GM18861 (cell line): ENCODE measurements at regions not wholly inside any gene's neighbourhood (a gene's known extent, or its start where the extent isn't known, plus 50 kb on each side); places are given as distances from the start of the nearest gene placed in this dataset.
"Not testable (repeated sequence)": the region's sequence is repeated elsewhere in the genome, so short reads cannot be mapped to it uniquely, and the experiment has no call there.

Experiments
- ATAC-seq: cut with Tn5 transposase; IDR thresholded peaks from one replicate; pipeline ENCODE4 v1.9.1; 2021; ENCODE audit not compliant: unreplicated experiment

DNA sequence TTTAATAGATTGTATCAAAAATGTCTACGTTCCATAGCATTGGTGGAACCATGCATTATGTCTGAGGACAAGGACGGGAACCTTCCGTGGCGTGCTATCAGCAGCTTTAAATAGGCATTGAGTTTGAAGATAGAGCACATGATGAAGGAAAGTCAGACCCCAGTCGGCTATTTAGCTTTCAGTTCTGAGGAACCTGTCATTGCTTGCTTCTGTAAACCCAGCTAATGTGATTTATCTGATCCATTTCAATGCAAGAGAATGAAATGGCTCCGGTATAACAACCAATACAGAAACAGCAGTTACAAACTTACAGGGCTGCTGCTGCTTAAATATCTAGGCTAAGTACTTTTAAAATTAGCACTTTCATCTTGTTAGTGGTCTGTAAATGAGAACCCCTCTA is 503.3 kb downstream of the RNF144A start:
- no peak for ATAC-seq

DNA sequence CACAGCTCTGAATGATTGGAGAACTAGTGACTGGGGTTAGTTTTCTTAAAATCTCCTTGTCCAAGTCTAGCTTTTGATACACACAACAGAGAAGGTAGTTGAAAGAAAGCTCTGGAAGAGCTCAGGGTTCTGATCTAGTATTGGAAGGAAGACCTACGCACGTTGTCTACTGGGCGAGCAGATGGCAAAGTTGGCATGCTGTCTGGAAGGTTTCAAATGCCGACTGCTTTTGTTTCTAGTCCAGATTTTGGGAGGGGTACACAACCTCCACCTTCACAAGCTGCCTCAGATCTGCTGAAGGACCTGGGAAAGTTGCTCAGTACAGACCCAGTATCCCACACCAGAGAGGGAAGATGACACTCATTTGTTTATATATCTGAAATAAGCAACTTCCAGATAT is 507.3 kb downstream of the RNF144A start:
- ATAC-seq, result no peak

DNA sequence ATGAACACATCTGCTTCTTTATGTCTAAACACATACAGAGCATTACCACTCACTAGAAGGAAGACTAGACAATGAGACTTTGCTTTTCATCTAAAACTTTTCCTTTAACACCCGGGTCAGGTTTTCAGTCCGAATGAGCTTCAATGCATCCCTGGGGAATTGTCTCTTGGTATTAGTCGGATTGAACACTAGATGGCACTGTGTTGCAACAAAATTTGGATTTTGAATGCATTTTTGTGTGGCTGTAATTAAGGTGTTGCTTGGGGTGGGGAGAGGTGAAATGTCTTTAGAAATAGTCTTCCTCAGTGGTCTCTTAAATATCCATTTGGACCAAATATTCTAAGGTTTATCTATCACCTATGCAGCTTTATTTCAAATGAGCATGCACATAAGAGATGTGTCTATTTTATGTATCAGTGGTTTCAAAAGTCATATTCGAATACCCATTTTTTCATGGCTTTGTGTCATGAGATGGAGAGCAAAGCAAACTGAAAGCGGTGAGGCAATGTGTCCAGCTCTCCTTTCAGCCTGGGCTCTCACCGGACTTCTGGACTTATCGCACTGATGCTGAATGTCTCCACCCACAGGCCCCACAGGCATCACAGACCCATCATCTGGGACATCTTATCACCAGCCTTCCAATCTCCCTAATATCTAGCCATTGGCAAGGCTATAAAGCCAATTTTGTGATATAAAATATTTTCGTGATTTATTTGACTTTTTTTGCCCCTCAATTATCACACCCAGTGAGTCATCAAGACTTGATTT is 510.3 kb downstream of the RNF144A start:
- ATAC-seq, result no peak

DNA sequence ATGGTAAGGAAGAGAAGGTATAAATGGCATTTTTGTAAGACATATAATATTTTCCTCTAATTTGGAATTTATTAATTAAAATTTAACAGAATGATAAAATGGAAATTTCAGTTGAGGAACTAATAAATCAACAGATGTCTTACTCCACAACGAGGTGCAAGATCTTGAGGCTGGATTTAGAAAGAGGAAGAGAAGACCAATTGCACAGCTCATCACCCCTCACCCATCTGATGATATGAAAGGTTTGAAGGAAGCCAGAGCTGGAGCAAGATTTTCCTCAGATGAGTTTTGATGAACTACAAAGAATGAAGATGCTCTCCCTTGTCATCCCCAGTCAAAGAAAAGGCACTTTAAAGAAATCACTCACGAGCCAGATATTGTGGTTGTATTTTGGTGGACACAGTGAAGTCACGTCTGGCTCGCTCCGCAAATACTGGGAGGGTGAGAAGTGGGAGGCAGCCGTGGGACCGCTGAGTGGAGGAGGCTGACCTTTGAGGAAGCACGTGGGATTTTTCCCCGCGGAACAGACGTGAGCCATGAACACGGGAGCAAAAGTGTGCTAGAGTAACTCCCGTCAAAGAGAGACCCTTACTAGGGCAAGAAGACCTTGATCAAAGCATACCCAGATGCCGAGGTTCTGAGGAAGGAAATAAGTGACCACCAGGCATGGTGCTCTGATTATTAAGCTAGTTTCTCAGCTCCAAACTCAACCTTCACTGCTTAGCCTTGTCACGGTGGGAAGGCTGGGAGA is 511.4 kb downstream of the RNF144A start:
- ATAC-seq, result no peak

DNA sequence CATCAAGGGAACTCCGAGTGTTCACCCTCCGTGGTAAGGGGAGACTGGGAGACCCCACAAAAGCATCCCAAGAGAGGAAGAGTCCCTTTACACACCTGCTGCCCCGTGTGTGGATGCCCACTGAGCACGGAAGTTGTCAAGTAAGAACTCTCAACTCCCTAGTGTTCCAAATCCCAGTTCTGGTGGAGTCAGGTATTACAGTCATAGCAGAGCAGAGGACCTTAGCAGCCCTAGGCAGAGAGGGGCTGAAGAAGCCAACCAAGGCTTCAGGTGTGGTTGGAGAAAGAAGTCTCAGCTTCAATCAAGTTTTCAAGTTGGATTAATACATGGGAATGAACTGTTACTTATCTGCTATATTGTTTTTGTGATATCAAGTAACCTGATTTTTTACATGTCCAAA is 512.5 kb downstream of the RNF144A start:
- no peak for ATAC-seq

DNA sequence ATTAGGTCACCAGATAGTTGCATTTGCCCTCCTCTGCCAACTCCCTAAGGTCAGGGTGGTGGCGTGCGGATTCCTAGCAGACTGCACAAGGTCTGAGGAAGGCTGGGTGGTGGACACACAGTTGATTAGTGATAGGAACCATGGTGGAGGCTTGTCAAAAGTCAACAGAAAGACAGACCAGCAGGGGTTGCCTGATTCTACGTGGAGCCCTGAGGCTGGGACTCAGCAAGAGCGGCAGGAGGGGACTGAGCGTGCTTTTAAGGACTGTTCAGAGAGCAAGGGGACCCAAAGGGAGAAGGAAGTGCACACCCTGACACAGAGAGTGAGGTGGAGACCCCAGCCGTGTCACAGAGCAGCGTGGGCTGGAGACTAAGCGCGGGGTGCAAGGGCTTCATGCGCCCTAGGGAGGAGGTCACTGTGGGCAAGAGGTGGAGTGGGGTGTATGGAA is 513.2 kb downstream of the RNF144A start:
- ATAC-seq, result no peak

DNA sequence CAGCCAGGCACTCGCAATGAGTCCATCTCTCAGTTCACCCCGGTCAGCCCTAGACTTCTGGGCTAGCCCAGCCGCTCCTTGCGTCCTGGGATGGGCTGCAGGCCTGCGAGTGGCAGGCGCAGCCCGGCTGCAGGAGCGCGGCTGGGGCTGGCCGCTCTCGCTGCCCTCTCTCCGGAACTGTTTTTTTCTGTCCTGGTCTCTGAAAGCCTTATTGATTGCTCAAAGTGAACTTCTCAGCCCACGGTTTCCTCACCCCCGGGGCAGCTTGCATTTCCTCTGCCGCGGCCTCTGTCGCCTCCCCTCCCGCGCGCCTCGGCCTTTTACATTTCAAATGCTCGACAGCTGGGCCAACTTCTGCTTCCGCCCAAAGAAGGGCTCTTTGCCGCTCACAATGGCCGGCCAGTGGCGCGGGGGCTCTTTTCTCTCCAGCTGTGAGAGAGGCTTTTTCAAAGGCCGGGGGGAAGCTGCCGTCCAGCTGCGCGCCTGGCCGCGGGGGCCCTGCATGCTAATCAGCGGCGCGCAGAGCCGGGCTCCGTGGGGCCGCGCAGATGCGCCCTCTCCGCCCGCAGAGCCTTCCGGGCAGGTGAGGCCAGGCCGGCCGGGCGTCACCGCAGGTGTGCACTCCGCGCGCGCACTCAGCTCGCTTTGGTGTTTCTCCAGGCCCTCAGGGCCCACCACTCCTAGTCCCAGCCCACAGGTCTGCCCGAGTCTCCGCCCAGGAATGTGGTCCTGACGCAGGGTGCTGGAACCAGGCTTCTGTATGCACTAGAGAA is 513.8 kb downstream of the RNF144A start:
- peak; percentile 51 for ATAC-seq

DNA sequence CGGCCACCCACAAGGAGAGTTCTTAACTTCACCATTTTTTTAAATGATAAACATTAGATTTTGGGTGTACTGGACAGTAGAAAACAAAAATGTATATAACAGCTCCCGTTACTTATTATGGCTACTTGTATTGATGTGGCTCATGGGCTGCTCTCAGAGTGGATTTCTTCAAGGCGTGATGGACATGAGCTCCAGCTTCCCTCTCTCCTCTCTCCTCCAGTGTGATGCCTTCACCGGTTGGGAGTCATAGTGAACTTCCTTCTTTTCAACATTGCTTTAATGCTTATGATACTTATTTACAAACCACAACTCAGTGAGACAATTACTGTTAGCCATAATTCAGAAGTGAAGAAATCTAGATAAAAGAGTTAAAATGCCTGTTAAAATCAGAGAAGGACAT is 515.2 kb downstream of the RNF144A start:
- ATAC-seq, result no peak

DNA sequence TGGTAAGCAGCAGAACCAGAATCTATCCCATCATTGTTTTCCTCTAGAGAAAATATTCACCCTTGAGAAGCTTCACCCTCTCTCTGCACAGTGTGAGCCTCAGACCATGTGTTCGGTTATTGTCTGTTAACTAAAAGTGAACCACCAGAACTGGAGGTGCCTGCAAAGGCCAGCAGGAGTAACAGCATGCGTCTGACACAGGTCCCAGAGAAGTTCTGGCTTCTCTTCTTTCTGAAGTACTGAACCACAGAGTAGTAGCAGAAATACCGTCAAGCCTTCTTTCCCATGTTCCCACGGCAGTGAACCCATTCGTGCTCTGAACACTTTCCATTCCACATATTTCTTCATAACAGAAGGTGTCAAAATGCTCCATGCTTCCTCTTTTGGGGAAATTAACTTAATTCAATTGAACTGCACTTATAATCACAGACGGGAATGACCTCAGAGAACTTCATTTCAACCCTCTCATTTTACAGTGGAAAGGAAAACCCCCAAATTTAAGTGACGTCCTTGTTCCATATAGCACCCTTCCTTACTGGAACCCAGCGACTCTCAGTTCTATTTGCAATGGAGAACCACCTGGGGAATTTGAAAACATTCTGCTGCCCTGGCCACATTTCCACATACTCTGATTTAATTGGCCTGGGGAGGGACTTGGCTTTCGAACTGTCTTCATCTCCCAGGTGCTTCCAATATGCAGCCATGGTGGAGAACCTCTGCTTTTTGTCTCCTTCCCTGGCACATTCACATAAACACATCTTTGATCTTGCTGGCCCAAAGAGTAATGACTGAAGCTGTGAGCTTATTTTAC is 519.1 kb downstream of the RNF144A start:
- ATAC-seq, result no peak

DNA sequence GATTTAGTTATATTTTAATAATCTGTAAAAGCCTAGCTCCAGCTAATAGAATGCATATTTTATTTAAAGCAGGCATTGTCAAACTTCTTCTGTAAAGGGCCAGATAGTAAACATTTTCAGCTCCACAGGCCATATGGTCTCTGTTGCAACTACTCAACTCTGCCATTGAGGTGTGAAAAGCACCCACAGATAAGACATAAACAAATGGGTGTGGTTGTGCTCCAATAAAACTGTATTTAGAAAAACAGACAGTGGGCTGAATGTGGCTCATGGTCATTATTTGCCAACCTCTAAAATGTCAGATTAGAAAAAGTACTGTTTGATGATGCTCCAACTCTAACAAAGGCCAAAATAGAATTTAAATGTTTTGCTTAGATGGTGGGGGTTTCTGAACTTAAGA is 519.9 kb downstream of the RNF144A start:
- ATAC-seq, result no peak

DNA sequence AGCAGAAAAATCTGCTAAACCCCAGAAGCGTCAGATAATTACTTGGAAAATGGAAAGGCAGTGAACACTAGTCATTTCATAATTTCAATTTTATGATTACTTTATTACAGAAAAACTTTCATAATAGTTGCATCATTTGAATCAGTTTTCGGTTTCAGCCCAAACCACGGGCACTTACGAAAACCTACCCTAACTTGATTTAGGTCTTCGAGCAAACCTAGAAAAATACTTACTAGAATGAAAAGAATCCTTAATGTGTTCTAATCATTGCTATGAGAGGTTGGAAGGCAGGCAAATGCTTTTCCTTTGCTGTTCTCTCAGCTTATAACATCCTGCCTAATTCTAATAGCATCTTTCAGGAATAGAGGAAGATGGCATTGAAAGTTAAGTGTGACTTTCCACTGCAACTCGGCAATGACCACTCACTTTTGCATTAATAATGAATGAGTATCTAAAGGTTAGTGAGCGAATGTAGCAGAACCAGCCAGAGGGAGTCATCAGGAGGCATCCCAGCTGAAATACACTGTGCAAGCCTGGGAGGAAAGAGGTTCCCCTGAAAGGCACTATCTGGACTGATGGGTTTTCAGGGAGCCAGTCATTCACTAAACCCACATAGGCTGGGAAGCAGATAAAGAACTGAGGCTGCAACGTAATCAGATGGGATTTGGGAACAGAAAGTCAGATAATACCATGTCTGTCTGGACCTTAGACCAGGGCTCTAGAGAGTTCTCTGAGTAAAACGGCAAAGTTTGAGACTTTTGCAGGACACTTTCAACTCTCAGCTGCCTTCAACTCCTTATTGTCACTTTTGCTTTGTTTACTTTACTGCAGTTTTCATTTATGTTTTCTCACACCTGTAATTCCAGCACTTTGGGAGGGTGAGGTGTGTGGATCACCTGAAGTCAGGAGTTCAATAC is 520.8 kb downstream of the RNF144A start:
- ATAC-seq, result peak; percentile 53

DNA sequence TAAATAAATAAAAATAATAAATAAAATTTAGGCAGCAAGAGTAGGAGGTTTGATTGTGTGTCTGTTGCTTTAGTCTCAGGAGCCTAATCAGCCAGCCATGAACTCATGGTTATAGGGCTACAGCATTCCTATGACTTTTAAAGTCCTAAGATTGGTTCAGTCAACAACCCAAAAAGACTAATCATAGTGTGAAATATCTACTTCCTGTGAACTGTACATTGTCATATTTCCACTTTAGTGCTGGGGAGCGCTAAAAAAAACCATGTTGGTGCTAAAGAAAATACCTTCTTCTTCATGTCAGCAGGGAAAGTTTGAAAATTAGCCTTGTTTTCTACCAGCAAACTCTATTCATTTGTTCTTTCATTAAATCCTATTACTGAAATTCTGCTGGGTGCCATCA is 521.6 kb downstream of the RNF144A start:
- ATAC-seq, result no peak

DNA sequence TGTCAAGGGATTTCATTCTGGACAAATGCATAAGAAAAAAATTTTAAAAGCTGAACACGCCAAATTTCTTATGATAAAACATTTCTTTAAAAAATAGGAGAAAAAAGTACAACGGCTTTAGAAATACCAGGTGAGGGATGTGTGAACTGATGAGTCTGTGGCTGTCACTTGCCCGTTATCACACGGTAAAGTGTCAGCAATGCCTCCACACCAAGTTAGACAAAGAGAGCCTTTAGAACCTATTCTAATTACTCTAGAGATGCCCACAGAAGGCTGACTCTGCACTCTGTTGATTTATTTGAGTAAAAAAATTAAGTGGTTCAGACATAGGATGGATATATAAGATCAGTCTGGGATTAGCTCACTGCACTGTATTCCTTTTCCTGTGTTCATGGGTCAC is 523.8 kb downstream of the RNF144A start:
- ATAC-seq, result no peak

DNA sequence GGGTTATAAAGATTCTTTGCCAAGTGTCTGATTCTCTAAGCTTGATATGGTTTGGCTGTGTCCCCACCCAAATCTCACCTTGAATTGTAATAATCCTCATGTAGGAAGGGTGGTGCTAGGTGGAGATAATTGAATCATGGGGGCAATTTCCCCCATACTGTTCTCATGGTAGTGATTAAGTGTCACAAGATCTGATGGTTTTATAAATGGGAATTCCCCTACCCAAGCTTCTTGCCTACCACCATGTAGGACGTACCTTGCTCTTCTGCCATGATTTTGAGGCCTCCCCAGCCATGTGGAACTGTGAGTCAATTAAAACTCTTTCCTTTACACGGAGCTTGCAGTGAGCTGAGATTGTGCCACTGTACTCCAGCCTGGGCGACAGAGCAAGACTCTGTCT is 524.6 kb downstream of the RNF144A start:
- not testable (repeated sequence) for ATAC-seq

DNA sequence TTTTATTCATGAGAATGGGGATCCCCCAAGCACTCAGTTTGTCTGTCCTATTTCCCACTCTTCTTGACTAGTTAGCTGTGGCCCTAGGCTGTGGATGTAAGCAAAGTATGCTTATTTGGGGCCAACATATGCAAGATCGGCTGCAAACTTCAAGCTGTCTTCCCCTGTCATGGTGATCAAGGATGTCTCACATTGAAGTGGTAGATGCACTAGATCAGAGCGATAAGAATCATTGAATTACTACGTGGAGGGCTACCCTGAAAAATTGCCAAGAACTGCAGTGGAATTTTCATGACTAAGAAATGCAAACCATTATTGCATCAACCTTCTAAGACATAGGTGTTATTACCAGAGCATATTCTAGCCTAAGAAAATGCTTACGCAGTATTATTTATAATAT is 527.4 kb downstream of the RNF144A start:
- no peak for ATAC-seq

DNA sequence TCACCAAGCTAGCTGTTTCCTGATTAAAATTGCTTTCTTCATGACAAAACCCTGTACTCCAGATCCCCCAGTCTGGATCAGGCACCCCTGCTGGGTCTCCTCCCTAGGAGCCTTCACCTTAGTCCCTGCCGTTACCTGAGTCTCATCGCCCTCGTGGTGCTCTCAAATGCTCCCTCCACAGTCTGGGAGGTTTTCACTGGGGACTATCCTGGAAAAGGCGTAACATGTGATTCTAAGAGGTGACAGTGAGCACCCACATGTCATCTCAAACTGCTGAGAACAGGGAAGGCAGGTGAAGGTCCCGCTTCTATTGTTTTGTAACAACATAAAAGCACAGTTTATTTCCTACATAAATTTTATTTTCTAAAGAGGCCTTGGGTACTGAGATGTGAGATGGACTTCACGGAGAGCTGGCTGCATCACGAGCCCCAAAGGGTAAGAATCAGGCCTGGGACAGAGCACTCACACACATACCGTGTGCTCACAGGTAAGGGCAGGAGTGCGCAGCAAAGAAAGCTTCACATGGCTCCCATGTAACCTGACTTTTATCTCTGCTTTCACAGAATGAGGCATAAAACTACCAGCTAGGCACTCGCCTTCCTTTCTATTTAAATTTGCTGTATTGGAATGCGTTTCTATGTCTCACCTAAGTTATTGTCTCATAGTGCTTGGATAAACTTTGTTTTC is 531.5 kb downstream of the RNF144A start:
- ATAC-seq, result no peak

DNA sequence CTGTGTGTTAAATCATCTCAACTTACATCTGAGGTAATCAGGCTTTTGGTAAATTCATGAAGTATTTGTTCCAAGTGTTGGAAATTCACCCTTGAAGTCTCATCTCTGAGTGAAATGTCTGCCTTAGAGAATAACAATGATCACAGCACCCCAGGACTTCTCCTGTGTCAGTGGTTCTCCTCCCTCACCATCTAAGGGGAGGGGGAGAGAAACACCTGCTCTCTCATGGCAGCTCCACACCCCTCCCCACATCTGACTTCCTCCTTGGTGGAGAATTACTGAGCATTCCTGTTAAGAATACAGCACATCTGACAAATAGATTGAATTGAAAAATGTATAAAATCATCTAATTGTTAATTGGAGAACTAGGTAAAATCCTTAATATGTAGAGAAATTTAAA is 532.1 kb downstream of the RNF144A start:
- ATAC-seq, result no peak

DNA sequence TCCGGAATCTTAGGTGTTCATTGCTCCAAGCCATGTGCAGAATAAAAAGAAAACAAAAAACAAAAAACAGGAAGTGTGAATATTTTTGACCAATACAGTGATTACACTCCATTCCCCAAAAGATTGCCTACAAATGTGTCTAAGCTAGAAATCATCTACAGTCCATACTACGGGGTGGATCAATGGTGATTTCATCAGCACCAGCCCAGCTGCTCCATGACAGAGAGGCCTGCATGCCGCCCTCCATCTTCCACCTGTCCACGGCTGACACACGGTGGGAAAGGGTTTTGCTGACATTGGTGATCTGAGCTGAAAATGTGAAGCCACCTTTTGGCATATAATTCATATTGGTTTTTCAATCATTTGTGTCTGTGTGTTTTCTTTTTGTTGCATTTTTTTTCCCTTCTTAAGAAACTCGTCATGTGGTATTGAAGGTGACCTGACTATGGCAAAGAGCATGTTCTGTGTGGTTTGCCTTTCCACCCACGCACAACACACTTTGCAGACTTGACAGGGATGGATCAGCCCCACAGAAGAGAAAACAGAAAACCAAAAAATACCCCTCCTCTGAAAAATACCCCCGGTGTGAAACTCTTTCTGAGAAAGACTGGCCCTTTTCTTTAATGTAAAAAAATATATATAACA is 533.1 kb downstream of the RNF144A start:
- ATAC-seq, result no peak

DNA sequence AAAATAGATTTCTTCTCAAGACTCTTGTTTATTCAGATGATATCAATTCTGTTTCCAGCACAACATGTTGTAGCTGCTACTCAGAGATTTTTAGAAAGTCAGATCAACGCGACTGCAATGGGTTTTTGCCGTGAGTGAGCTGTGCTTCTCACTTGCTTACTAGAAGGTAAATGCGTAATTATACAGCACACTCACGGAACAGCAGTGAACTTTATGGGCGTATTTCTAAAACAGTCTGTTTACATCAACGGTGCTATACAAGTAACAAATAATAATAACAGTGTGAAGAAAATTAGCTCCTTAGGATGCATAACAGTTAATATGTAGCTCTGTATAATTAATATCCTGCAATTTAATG is 533.6 kb downstream of the RNF144A start:
- no peak for ATAC-seq
